A549 (cell line): ENCODE measurements at regions not wholly inside any gene's neighbourhood (a gene's known extent, or its start where the extent isn't known, plus 50 kb on each side); places are given as distances from the start of the nearest gene placed in this dataset.
A peak's percentile ranks its signal among the peaks of the same experiment; 100 is the strongest.

ENCODE experiments used
- ATAC-seq, 2 experiments: fragments of 200-7000 bp in 1 of 2; fragments of >200 bp in 1 of 2; cut with Nextera tagmentation in 1 of 2; cut with Tn5 transposase in 1 of 2; 3 replicates each; pipeline versions ENCODE4 v1.8.0 to v1.9.1; 2018 to 2020; ENCODE audit warnings: mild to moderate bottlenecking in 1 of 2, moderate library complexity in 1 of 2
- CTCF ChIA-PET: fragments of 300-600 bp; sonication (Branson Sonifier 250); formaldehyde crosslinking; extraction: SDS; loops from one replicate; lab custom pipeline; 2021; ENCODE audit warnings: antibody characterized with exemption, inconsistent platforms; lab: Yijun Ruan, JAX
- POLR2A ChIA-PET: fragments of 350-600 bp; formaldehyde crosslinking; extraction: SDS; loops from one replicate; lab custom pipeline; 2021; ENCODE audit warnings: antibody characterized with exemption, inconsistent platforms; lab: Yijun Ruan, JAX
- DNase-seq, 2 experiments: peaks; one replicate each; pipeline versions ENCODE4 v3.0.0 to v3.0.0-alpha.2; 2011 to 2016; ENCODE audit warnings: low read depth in 1 of 2, low spot score in 1 of 2
- FAIRE-seq: peaks from 2 replicates; lab custom pipeline; 2011; peaks lifted over from hg19 to GRCh38; lab: Jason Lieb, UNC
- H3K27ac ChIP-seq, 2 experiments: fragments of >200 bp; sonication (Bioruptor Twin); formaldehyde crosslinking; 3 replicates each; pipeline ENCODE4 v1.5.1; 2016 to 2017
- H3K4me1 ChIP-seq: fragments of >200 bp; sonication (Bioruptor Twin); formaldehyde crosslinking; 3 replicates; pipeline ENCODE4 v1.6.1; 2016
- H3K4me2 ChIP-seq: fragments of >200 bp; sonication (Bioruptor Twin); formaldehyde crosslinking; 3 replicates; pipeline ENCODE4 v1.6.1; 2016
- H3K4me3 ChIP-seq: fragments of >200 bp; sonication (Bioruptor Twin); formaldehyde crosslinking; 3 replicates; pipeline ENCODE4 v1.5.1; 2016
- H3K9me3 ChIP-seq: fragments of >200 bp; sonication (Bioruptor Twin); formaldehyde crosslinking; 3 replicates; pipeline ENCODE4 v1.6.1; 2016
- BCL3 ChIP-seq: fragments of >200 bp; sonication (Bioruptor Twin); formaldehyde crosslinking; IDR thresholded peaks from 3 replicates; pipeline ENCODE4 v1.6.1; 2016
- CBX2 ChIP-seq: fragments of 200-600 bp; sonication (generic); IDR thresholded peaks from 2 replicates; pipeline ENCODE4 v1.6.1; 2016; ENCODE audit warnings: low read depth, mild to moderate bottlenecking, borderline replicate concordance
- CEBPB ChIP-seq, 2 experiments: fragments of >200 bp in 1 of 2; sonication (Bioruptor Twin) in 1 of 2; formaldehyde crosslinking in 1 of 2; IDR thresholded peaks; 2 replicates each; pipeline ENCODE4 v1.6.1; 2012 to 2016
- CHD2 ChIP-seq: fragments of 150-350 bp; IDR thresholded peaks from 2 replicates; pipeline ENCODE4 v1.6.1; 2014; ENCODE audit warnings: low read length; ENCODE audit not compliant: partially characterized antibody
- CTCF ChIP-seq: fragments of >200 bp; sonication (Bioruptor Twin); formaldehyde crosslinking; IDR thresholded peaks from 3 replicates; pipeline ENCODE4 v1.5.1; 2016
- EHF ChIP-seq: fragments of 250-450 bp; sonication (Bioruptor Pico); IDR thresholded peaks from 2 replicates; pipeline ENCODE4 v1.5.0; 2020; ENCODE audit warnings: mild to moderate bottlenecking
- EHMT2 ChIP-seq: fragments of 200-600 bp; sonication (generic); IDR thresholded peaks from 2 replicates; pipeline ENCODE4 v1.6.1; 2016; ENCODE audit warnings: antibody characterized with exemption, low read depth, mild to moderate bottlenecking, moderate library complexity
- FOSB ChIP-seq: fragments of 250-450 bp; sonication (Bioruptor Pico); IDR thresholded peaks from 2 replicates; pipeline ENCODE4 v1.5.0; 2020; ENCODE audit warnings: mild to moderate bottlenecking, moderate library complexity
- FOSL2 ChIP-seq, 2 experiments: fragments of 450-650 bp in 1 of 2; fragments of >200 bp in 1 of 2; sonication (Bioruptor Twin) in 1 of 2; formaldehyde crosslinking; IDR thresholded peaks; 2 replicates each; pipeline versions ENCODE4 v1.5.0 to v1.6.1; 2016 to 2020; ENCODE audit warnings: mild to moderate bottlenecking in 1 of 2, moderate library complexity in 1 of 2
- FOXS1 ChIP-seq: fragments of 250-450 bp; sonication (Bioruptor Pico); IDR thresholded peaks from 2 replicates; pipeline ENCODE4 v1.5.0; 2020; ENCODE audit warnings: mild to moderate bottlenecking, moderate library complexity
- HDAC2 ChIP-seq: fragments of 200-600 bp; sonication (generic); IDR thresholded peaks from 2 replicates; pipeline ENCODE4 v1.6.1; 2016
- HEYL ChIP-seq: fragments of 250-450 bp; sonication (Bioruptor Pico); IDR thresholded peaks from 2 replicates; pipeline ENCODE4 v1.8.0; 2021; ENCODE audit warnings: mild to moderate bottlenecking, moderate library complexity
- HOXA7 ChIP-seq: fragments of 250-450 bp; sonication (Bioruptor Pico); IDR thresholded peaks from 2 replicates; pipeline ENCODE4 v1.5.0; 2020; ENCODE audit warnings: mild to moderate bottlenecking, moderate library complexity
- HOXB5 ChIP-seq: fragments of 250-450 bp; sonication (Bioruptor Pico); IDR thresholded peaks from 2 replicates; pipeline ENCODE4 v1.5.0; 2020; ENCODE audit warnings: mild to moderate bottlenecking, moderate library complexity
- JUN ChIP-seq, 2 experiments: fragments of >200 bp; sonication (Bioruptor Twin); formaldehyde crosslinking; IDR thresholded peaks; 2 replicates in 1 of 2; 3 replicates in 1 of 2; pipeline ENCODE4 v1.6.1; 2016 to 2017
- JUNB ChIP-seq: fragments of >200 bp; sonication (Bioruptor Twin); formaldehyde crosslinking; IDR thresholded peaks from 2 replicates; pipeline ENCODE4 v1.6.1; 2016
- MAFK ChIP-seq: fragments of 450-650 bp; IDR thresholded peaks from 2 replicates; pipeline ENCODE4 v1.6.1; 2014; ENCODE audit not compliant: partially characterized antibody
- MAZ ChIP-seq: fragments of 150-350 bp; IDR thresholded peaks from 2 replicates; pipeline ENCODE4 v1.6.1; 2014; ENCODE audit warnings: antibody characterized with exemption, low read depth, low read length, borderline replicate concordance
- PBX3 ChIP-seq: IDR thresholded peaks from 2 replicates; pipeline ENCODE4 v1.6.1; 2012
- RARB ChIP-seq: fragments of 250-450 bp; sonication (Bioruptor Pico); IDR thresholded peaks from 2 replicates; pipeline ENCODE4 v1.8.0; 2021; ENCODE audit warnings: mild to moderate bottlenecking, moderate library complexity
- RFX5 ChIP-seq: fragments of 450-650 bp; IDR thresholded peaks from 2 replicates; pipeline ENCODE4 v1.7.1; 2014; ENCODE audit warnings: antibody characterized with exemption, mild to moderate bottlenecking, moderate library complexity
- RNF2 ChIP-seq: fragments of 200-600 bp; sonication (generic); IDR thresholded peaks from 2 replicates; pipeline ENCODE4 v1.6.1; 2016; ENCODE audit warnings: low read depth, mild to moderate bottlenecking, antibody characterized with exemption, moderate library complexity, borderline replicate concordance
- SMC3 ChIP-seq: fragments of >200 bp; sonication (Bioruptor Twin); formaldehyde crosslinking; IDR thresholded peaks from 3 replicates; pipeline ENCODE4 v1.6.1; 2018; ENCODE audit warnings: inconsistent platforms
- TFCP2L1 ChIP-seq: fragments of 250-450 bp; sonication (Bioruptor Pico); IDR thresholded peaks from 2 replicates; pipeline ENCODE4 v1.5.0; 2021; ENCODE audit warnings: mild to moderate bottlenecking
- TP53 ChIP-seq: fragments of 250-450 bp; sonication (Bioruptor Pico); IDR thresholded peaks from 2 replicates; pipeline ENCODE4 v1.5.0; 2021; ENCODE audit warnings: mild to moderate bottlenecking, moderate library complexity
- ZC3H11A ChIP-seq: fragments of 450-650 bp; IDR thresholded peaks from 2 replicates; pipeline ENCODE4 v1.6.1; 2014; ENCODE audit warnings: antibody characterized with exemption, mild to moderate bottlenecking
- ZFP36 ChIP-seq: fragments of 450-650 bp; IDR thresholded peaks from 2 replicates; pipeline ENCODE4 v1.6.1; 2014; ENCODE audit warnings: borderline replicate concordance; ENCODE audit not compliant: partially characterized antibody
- WGBS: methylation state at CpG from one replicate; pipeline ENCODE4 v1.1.6; 2017; ENCODE audit errors: missing lambda C conversion rate; 5-methylcytosine and 5-hydroxymethylcytosine counted together

GRCh38 chr1:57770772-57771171, 346.9 kb upstream of the DAB1 start:
- no peak for FAIRE-seq
- ATAC-seq = peak in 1 of 2 experiments; percentile 69; a peak in 3 of 6 replicates
- POLR2A ChIA-PET = no interaction called here

GRCh38 chr1:57770236-57770635, 346.4 kb upstream of the DAB1 start:
- FAIRE-seq (no peak), ATAC-seq (no peak), DNase-seq (no peak)
- no peak for TF ChIP-seq ZC3H11A
- no peak for TF ChIP-seq MAFK
- no peak for TF ChIP-seq JUNB
- TF ChIP-seq CEBPB (IDR thresholded peaks at IDR 0.05) = no peak
- no peak for TF ChIP-seq HDAC2
- TF ChIP-seq HOXA7 (CRISPR knock-in tag) = no peak
- TF ChIP-seq FOXS1 (CRISPR knock-in tag) = no peak
- no peak for TF ChIP-seq PBX3
- TF ChIP-seq EHF (CRISPR knock-in tag) = no peak
- Histone ChIP-seq H3K4me1 (no peaks in the 10 kb centered on the region), H3K9me3 (no peaks in the 10 kb centered on the region), H3K4me3 (no peak overlapping the region), H3K27ac (no peak overlapping the region), H3K4me2 (no peak overlapping the region)
- WGBS = 0% methylated on average over 1 of the region's 1 CpG
- ChIA-PET POLR2A (no interaction called here), CTCF (interaction anchor here (2.3 kb wide), 1 partner anchor 11 kb away, joined by 6 read pairs; no protein-coding TSS in a partner anchor)

More at GRCh38 chr1:57770772-57771171, 346.9 kb upstream of the DAB1 start:
- WGBS = 9% methylated on average over 4 of the region's 4 CpGs
- Histone ChIP-seq H3K4me1 (no peaks in the 10 kb centered on the region), H3K27ac (no peak overlapping the region), H3K9me3 (no peaks in the 10 kb centered on the region), H3K4me3 (no peak overlapping the region), H3K4me2 (no peak overlapping the region)
- CTCF ChIA-PET = interaction anchor here (0.7 to 2.3 kb wide), 2 partner anchors 8 to 11 kb away, joined by 3 to 6 read pairs; no protein-coding TSS in a partner anchor
- peak in 1 of 2 experiments; percentile 10 for DNase-seq
- TF ChIP-seq CTCF (no peak), FOSB (CRISPR knock-in tag) (no peak), RNF2 (no peak), CEBPB (IDR thresholded peaks at IDR 0.05) (no peak), FOSL2 (IDR thresholded peaks at IDR 0.05) (no peak), FOSL2 (CRISPR knock-in tag; IDR thresholded peaks at IDR 0.05) (no peak), JUN (IDR thresholded peaks at IDR 0.05) (no peak), EHMT2 (no peak), MAZ (no peak), HOXB5 (CRISPR knock-in tag) (no peak), JUNB (no peak), SMC3 (no peak), RARB (no peak), ZFP36 (no peak), CHD2 (no peak), TP53 (no peak), HEYL (CRISPR knock-in tag) (no peak), BCL3 (no peak), RFX5 (no peak), CBX2 (no peak), TFCP2L1 (CRISPR knock-in tag) (no peak)
